ENCODE measurements at regions not wholly inside any gene's neighbourhood (a gene's known extent, or its start where the extent isn't known, plus 50 kb on each side); places are given as distances from the start of the nearest gene placed in this dataset.

GRCh38 chr18:67047334-67047733 lies 443.4 kb upstream of the CDH19 start:
- TF ChIP-seq CTCF (IDR thresholded peaks at IDR 0.05) (no peak), ZNF512 (CRISPR knock-in tag; IDR thresholded peaks at IDR 0.05; ENCODE audit: borderline replicate concordance) (no peak)
- TF ChIP-seq, protein P1, sequence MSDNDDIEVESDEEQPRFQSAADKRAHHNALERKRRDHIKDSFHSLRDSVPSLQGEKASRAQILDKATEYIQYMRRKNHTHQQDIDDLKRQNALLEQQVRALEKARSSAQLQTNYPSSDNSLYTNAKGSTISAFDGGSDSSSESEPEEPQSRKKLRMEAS (CRISPR knock-in tag; IDR thresholded peaks at IDR 0.05): no peak
